Fibroblast of pulmonary artery (primary cell): ENCODE measurements at regions not wholly inside any gene's neighbourhood (a gene's known extent, or its start where the extent isn't known, plus 50 kb on each side); places are given as distances from the start of the nearest gene placed in this dataset.

Experiments
- DNase-seq: peaks from one replicate; pipeline ENCODE4 v3.0.0-alpha.2; 2010; ENCODE audit warnings: low read depth
- H3K4me3 ChIP-seq: replicated peaks from 2 replicates; pipeline ENCODE4 v1.5.1; 2011; ENCODE audit warnings: low read depth, mild to moderate bottlenecking, control low read depth, low read length, moderate library complexity
- CTCF ChIP-seq: IDR thresholded peaks from 2 replicates; pipeline ENCODE4 v1.5.1; 2011; ENCODE audit warnings: mild to moderate bottlenecking, control low read depth, low read length, inconsistent platforms; ENCODE audit errors: missing control alignments

- no peak for TF ChIP-seq CTCF
- no peak for DNase-seq
- no peak overlapping the region for H3K4me3 ChIP-seq
Observed at GRCh38 chr9:13369431-13369830, 89.9 kb upstream of the MPDZ start.

GRCh38 chr9:13367784-13368183, 88.3 kb upstream of the MPDZ start:
- no peak for TF ChIP-seq CTCF
- no peak for DNase-seq

GRCh38 chr9:13364271-13365000, 84.9 kb upstream of the MPDZ start:
- H3K4me3 ChIP-seq = no peak overlapping the region
- DNase-seq = peak; percentile 59
- TF ChIP-seq CTCF = no peak

More at GRCh38 chr9:13367784-13368183, 88.3 kb upstream of the MPDZ start:
- H3K4me3 ChIP-seq = no peak overlapping the region

GRCh38 chr9:13361076-13361475, 81.6 kb upstream of the MPDZ start:
- TF ChIP-seq CTCF = no peak
- H3K4me3 ChIP-seq = no peak overlapping the region
- DNase-seq = no peak

- no peak overlapping the region for H3K4me3 ChIP-seq
- DNase-seq = no peak
- TF ChIP-seq CTCF = no peak
Observed at GRCh38 chr9:13360188-13360587, 80.7 kb upstream of the MPDZ start.

- no peak for TF ChIP-seq CTCF
- H3K4me3 ChIP-seq = no peak overlapping the region
- peak; percentile 80 for DNase-seq
Observed at GRCh38 chr9:13358128-13358527, 78.6 kb upstream of the MPDZ start.

- TF ChIP-seq CTCF = no peak
- peak; percentile 35 for DNase-seq
- H3K4me3 ChIP-seq = no peak overlapping the region
Observed at GRCh38 chr9:13354733-13355132, 75.2 kb upstream of the MPDZ start.
